ENCODE measurements at regions not wholly inside any gene's neighbourhood (a gene's known extent, or its start where the extent isn't known, plus 50 kb on each side); places are given as distances from the start of the nearest gene placed in this dataset.

GRCh38 chr10:36023939-36024338 lies 381.8 kb upstream of the FZD8 start:
- Mint-ChIP-seq H3K4me3 (no peak overlapping the region), H3K4me1 (ENCODE audit: unreplicated experiment) (no peaks in the 10 kb centered on the region), H3K27ac (no peak overlapping the region), H3K27me3 (peaks cover 5% of the 10 kb centered on the region), H3K9me3 (peaks cover 5% of the 10 kb centered on the region), H3K36me3 (no peaks in the 10 kb centered on the region)
- no peak for DNase-seq (ENCODE audit: extremely low spot score, unreplicated experiment)
- no peak for TF ChIP-seq CTCF (conservative IDR thresholded peaks at IDR 0.05)

GRCh38 chr10:36021096-36021495 lies 379.0 kb upstream of the FZD8 start:
- no peaks in the 10 kb centered on the region for H3K4me1 Mint-ChIP-seq (ENCODE audit: unreplicated experiment)
- TF ChIP-seq CTCF (conservative IDR thresholded peaks at IDR 0.05) = no peak
- no peak for DNase-seq (ENCODE audit: extremely low spot score, unreplicated experiment)
- H3K4me3 Mint-ChIP-seq = no peak overlapping the region
- no peak overlapping the region for H3K27ac Mint-ChIP-seq
- H3K36me3 Mint-ChIP-seq = no peaks in the 10 kb centered on the region
- no peaks in the 10 kb centered on the region for H3K9me3 Mint-ChIP-seq
- peaks cover 7% of the 10 kb centered on the region for H3K27me3 Mint-ChIP-seq

GRCh38 chr10:36019749-36020148 lies 377.7 kb upstream of the FZD8 start:
- TF ChIP-seq CTCF (conservative IDR thresholded peaks at IDR 0.05) = no peak
- Mint-ChIP-seq H3K4me1 (ENCODE audit: unreplicated experiment) (no peaks in the 10 kb centered on the region), H3K4me3 (no peak overlapping the region), H3K27ac (no peak overlapping the region), H3K27me3 (peaks cover 11% of the 10 kb centered on the region), H3K36me3 (no peaks in the 10 kb centered on the region), H3K9me3 (no peaks in the 10 kb centered on the region)
- DNase-seq (ENCODE audit: extremely low spot score, unreplicated experiment) = no peak

GRCh38 chr10:36018996-36019395 lies 376.9 kb upstream of the FZD8 start:
- Mint-ChIP-seq H3K36me3 (no peaks in the 10 kb centered on the region), H3K27me3 (peaks cover 12% of the 10 kb centered on the region), H3K27ac (no peak overlapping the region), H3K4me3 (no peak overlapping the region), H3K4me1 (ENCODE audit: unreplicated experiment) (no peaks in the 10 kb centered on the region), H3K9me3 (peaks cover 2% of the 10 kb centered on the region)
- no peak for DNase-seq (ENCODE audit: extremely low spot score, unreplicated experiment)
- no peak for TF ChIP-seq CTCF (conservative IDR thresholded peaks at IDR 0.05)

- Mint-ChIP-seq H3K4me3 (no peak overlapping the region), H3K27ac (no peak overlapping the region), H3K27me3 (peaks cover 14% of the 10 kb centered on the region), H3K36me3 (no peaks in the 10 kb centered on the region), H3K9me3 (peaks cover 4% of the 10 kb centered on the region), H3K4me1 (ENCODE audit: unreplicated experiment) (no peaks in the 10 kb centered on the region)
- DNase-seq (ENCODE audit: extremely low spot score, unreplicated experiment) = no peak
- TF ChIP-seq CTCF (conservative IDR thresholded peaks at IDR 0.05) = no peak
Observed at GRCh38 chr10:36017137-36017536, 375.0 kb upstream of the FZD8 start.

GRCh38 chr10:36007369-36007768 lies 365.3 kb upstream of the FZD8 start:
- peaks cover 5% of the 10 kb centered on the region for H3K4me1 Mint-ChIP-seq (ENCODE audit: unreplicated experiment)
- H3K27me3 Mint-ChIP-seq = peaks cover 10% of the 10 kb centered on the region

More at GRCh38 chr10:36007369-36007768, 365.3 kb upstream of the FZD8 start:
- no peak for TF ChIP-seq CTCF (conservative IDR thresholded peaks at IDR 0.05)
- Mint-ChIP-seq H3K9me3 (no peaks in the 10 kb centered on the region), H3K36me3 (no peaks in the 10 kb centered on the region), H3K27ac (no peak overlapping the region), H3K4me3 (no peak overlapping the region)
- DNase-seq (ENCODE audit: extremely low spot score, unreplicated experiment) = no peak

Data from type B pancreatic cell (in vitro differentiated cells).